VCaP (cell line): ENCODE measurements at regions not wholly inside any gene's neighbourhood (a gene's known extent, or its start where the extent isn't known, plus 50 kb on each side); places are given as distances from the start of the nearest gene placed in this dataset.

Experiments used
- H3K27ac ChIP-seq: fragments of 450-650 bp; 2 replicates; pipeline ENCODE4 v1.5.1; 2017
- CTCF ChIP-seq: fragments of 450-650 bp; conservative IDR thresholded peaks from 2 replicates; pipeline ENCODE4 v1.5.1; 2017; ENCODE audit warnings: mild to moderate bottlenecking, moderate library complexity

GRCh38 chr14:101118746-101119591 is 215.4 kb upstream of the RTL1 start:
- TF ChIP-seq CTCF: no peak
- no peak overlapping the region for H3K27ac ChIP-seq

- H3K27ac ChIP-seq: no peak overlapping the region
- no peak; the same call in 1 of the 2 replicates for TF ChIP-seq CTCF
These were observed 216.5 kb upstream of the RTL1 start for GRCh38 chr14:101119830-101120571.

GRCh38 chr14:101120641-101121507 is 217.4 kb upstream of the RTL1 start:
- H3K27ac ChIP-seq: no peak overlapping the region
- TF ChIP-seq CTCF: no peak

GRCh38 chr14:101121508-101122139 is 218.1 kb upstream of the RTL1 start:
- no peak for TF ChIP-seq CTCF
- no peak overlapping the region for H3K27ac ChIP-seq

- H3K27ac ChIP-seq: no peak overlapping the region
- TF ChIP-seq CTCF: no peak
These were observed 219.0 kb upstream of the RTL1 start for GRCh38 chr14:101122237-101123141.

GRCh38 chr14:101123618-101124510 is 220.3 kb upstream of the RTL1 start:
- no peak for TF ChIP-seq CTCF
- H3K27ac ChIP-seq: no peak overlapping the region
